Right atrium auricular region (tissue), 2 donors: ENCODE measurements at regions not wholly inside any gene's neighbourhood (a gene's known extent, or its start where the extent isn't known, plus 50 kb on each side); places are given as distances from the start of the nearest gene placed in this dataset.
A peak's percentile ranks its signal among the peaks of the same experiment; 100 is the strongest.

Experiments
- DNase-seq: peaks from one replicate; pipeline ENCODE4 v3.0.0-alpha.2; 2019; ENCODE audit warnings: low spot score
- H3K27ac ChIP-seq, 2 donors: fragments of 200-600 bp; sonication (generic); 1 replicate in 1 of 2; 2 replicates in 1 of 2; pipeline ENCODE4 v1.5.1; 2016 to 2019
- H3K27me3 ChIP-seq, 2 donors: fragments of 200-600 bp; sonication (generic); one replicate each; pipeline versions ENCODE4 v1.5.1 to v1.6.0; 2017 to 2019
- H3K36me3 ChIP-seq: fragments of 200-600 bp; sonication (generic); one replicate; pipeline ENCODE4 v1.5.1; 2016
- H3K4me1 ChIP-seq, 2 donors: fragments of 200-600 bp; sonication (generic); one replicate each; pipeline versions ENCODE4 v1.5.1 to v1.6.0; 2017 to 2019
- H3K4me3 ChIP-seq, 2 donors: fragments of 200-600 bp; sonication (generic); 1 replicate in 1 of 2; 2 replicates in 1 of 2; pipeline ENCODE4 v1.5.1; 2017 to 2019; ENCODE audit warnings: mild to moderate bottlenecking in 1 of 2, moderate library complexity in 1 of 2
- H3K9me3 ChIP-seq, 2 donors: fragments of 200-600 bp; sonication (generic); one replicate each; pipeline ENCODE4 v1.5.1; 2019
- TF ChIP-seq, protein P1 (sequence below), 2 donors: fragments of 200-600 bp; sonication (generic); IDR thresholded peaks; one replicate each; pipeline ENCODE4 v1.5.1; 2019; ENCODE audit warnings: antibody characterized with exemption in 2 of 2

- Histone ChIP-seq H3K4me1 (peaks cover 0 to 21% of the 10 kb centered on the region in 2 donors), H3K27me3 (no peaks in the 10 kb centered on the region), H3K36me3 (no peaks in the 10 kb centered on the region), H3K4me3 (no peak overlapping the region), H3K9me3 (no peaks in the 10 kb centered on the region), H3K27ac (peak overlapping the region in 1 of 2 donors; percentile 58)
- TF ChIP-seq, protein P1, sequence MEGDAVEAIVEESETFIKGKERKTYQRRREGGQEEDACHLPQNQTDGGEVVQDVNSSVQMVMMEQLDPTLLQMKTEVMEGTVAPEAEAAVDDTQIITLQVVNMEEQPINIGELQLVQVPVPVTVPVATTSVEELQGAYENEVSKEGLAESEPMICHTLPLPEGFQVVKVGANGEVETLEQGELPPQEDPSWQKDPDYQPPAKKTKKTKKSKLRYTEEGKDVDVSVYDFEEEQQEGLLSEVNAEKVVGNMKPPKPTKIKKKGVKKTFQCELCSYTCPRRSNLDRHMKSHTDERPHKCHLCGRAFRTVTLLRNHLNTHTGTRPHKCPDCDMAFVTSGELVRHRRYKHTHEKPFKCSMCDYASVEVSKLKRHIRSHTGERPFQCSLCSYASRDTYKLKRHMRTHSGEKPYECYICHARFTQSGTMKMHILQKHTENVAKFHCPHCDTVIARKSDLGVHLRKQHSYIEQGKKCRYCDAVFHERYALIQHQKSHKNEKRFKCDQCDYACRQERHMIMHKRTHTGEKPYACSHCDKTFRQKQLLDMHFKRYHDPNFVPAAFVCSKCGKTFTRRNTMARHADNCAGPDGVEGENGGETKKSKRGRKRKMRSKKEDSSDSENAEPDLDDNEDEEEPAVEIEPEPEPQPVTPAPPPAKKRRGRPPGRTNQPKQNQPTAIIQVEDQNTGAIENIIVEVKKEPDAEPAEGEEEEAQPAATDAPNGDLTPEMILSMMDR (IDR thresholded peaks at IDR 0.05): no peak
- no peak for DNase-seq
Measured at GRCh38 chr18:45325778-45326177, 289.5 kb upstream of the SLC14A2 start.

DNA sequence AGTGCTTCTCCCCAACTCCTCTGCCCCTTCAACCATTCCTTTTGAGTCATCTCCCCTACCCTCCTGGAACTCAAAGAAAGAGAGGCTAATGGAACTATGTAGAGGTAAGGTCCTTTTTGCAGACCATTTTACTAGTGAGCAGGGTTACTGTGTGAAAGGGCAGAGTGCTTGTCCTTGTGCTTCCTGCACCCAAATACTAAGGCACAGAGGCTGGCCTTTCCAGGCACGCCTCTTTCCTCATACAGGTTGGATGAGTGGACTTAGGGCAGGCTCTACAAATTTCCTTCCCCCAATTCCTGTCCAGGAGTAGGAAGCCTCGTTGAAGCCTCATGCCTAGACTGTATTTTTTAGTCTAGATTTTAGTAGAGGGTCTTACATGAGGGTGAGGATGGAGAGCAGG is 288.8 kb upstream of the SLC14A2 start:
- no peak overlapping the region for H3K4me3 ChIP-seq
- no peaks in the 10 kb centered on the region for H3K36me3 ChIP-seq
- H3K9me3 ChIP-seq: no peaks in the 10 kb centered on the region
- no peaks in the 10 kb centered on the region for H3K27me3 ChIP-seq
- peaks cover 0 to 14% of the 10 kb centered on the region in 2 donors for H3K4me1 ChIP-seq
- no peak for DNase-seq
- H3K27ac ChIP-seq: peak overlapping the region in 1 of 2 donors; percentile 12
- TF ChIP-seq, protein P1 (IDR thresholded peaks at IDR 0.05): no peak

GRCh38 chr18:45328296-45328695 is 287.0 kb upstream of the SLC14A2 start:
- Histone ChIP-seq H3K4me1 (peaks cover 0 to 9% of the 10 kb centered on the region in 2 donors), H3K4me3 (no peak overlapping the region), H3K27ac (peak overlapping the region in 1 of 2 donors; percentile 12), H3K27me3 (no peaks in the 10 kb centered on the region), H3K36me3 (no peaks in the 10 kb centered on the region), H3K9me3 (no peaks in the 10 kb centered on the region)
- no peak for DNase-seq
- TF ChIP-seq, protein P1 (IDR thresholded peaks at IDR 0.05): no peak

DNA sequence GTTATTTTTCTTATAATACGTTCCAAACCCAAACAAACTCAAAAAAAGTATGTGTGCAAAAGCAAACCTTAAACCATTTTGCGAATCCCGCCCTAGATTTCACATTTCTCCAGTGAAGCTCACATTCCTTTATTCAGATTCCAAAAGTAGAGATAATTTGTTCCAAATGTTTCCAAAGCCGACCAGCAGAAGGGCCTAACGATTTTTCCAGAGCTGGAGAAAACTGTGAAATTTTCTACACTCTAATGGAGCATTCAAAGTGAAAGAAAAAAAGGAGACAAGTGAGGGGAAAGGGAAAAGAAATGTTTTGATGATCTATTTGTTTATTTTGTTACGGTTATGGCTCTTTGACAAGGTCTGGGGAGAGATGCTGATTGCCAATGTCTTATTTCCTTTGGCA is 286.5 kb upstream of the SLC14A2 start:
- Histone ChIP-seq H3K4me1 (peaks cover 0 to 9% of the 10 kb centered on the region in 2 donors), H3K36me3 (no peaks in the 10 kb centered on the region), H3K27ac (peak overlapping the region in 1 of 2 donors; percentile 20), H3K27me3 (no peaks in the 10 kb centered on the region), H3K4me3 (no peak overlapping the region), H3K9me3 (no peaks in the 10 kb centered on the region)
- TF ChIP-seq, protein P1 (IDR thresholded peaks at IDR 0.05): no peak
- no peak for DNase-seq

DNA sequence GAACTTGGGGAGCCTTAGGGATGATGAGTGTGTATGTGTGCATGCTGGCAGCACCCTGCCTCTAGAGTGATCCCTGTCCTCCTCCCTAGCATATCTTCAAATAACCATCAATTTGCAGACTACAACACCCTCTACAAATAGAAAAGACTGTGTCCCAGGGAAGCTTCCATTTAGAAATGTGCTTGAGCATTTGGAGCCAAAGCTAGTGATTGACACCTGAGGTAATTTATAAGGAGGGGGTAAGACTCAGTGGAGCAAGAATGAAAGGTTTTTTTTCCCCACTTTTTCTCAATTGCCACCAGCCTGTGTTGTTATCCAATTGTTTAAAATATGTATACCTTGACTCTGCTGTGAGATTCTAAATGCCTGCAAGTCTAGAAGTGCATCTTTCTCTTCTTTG is 286.0 kb upstream of the SLC14A2 start:
- Histone ChIP-seq H3K4me1 (peaks cover 0 to 9% of the 10 kb centered on the region in 2 donors), H3K27ac (peak overlapping the region in 1 of 2 donors; percentile 20), H3K27me3 (no peaks in the 10 kb centered on the region), H3K36me3 (no peaks in the 10 kb centered on the region), H3K9me3 (no peaks in the 10 kb centered on the region), H3K4me3 (no peak overlapping the region)
- DNase-seq: no peak
- TF ChIP-seq, protein P1 (IDR thresholded peaks at IDR 0.05): no peak

DNA sequence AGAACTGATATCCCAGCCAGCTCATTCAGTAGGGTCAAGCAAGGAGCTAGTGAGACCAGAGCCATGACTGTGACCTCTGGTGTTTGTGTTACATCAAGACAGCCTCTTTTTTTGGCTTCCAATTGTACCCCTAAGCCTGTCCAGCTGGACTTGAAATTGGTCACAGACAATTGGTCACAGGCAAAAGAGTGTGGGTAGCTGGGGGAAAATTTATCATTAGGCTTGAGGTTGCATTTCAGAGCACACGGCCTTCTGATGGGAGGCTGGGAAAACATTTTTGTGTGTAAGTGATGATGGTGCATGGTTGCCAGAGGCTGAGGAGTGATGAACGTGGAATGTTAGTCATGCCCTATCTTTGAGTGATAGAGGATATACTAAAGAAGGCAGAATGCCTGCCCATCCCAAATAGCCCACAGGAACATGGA is 285.1 kb upstream of the SLC14A2 start:
- no peak for DNase-seq
- Histone ChIP-seq H3K4me1 (peaks cover 0 to 9% of the 10 kb centered on the region in 2 donors), H3K9me3 (no peaks in the 10 kb centered on the region), H3K27ac (no peak overlapping the region), H3K36me3 (no peaks in the 10 kb centered on the region), H3K4me3 (no peak overlapping the region), H3K27me3 (no peaks in the 10 kb centered on the region)
- TF ChIP-seq, protein P1 (IDR thresholded peaks at IDR 0.05): no peak
